Transverse colon (tissue), 4 donors: ENCODE measurements at regions not wholly inside any gene's neighbourhood (a gene's known extent, or its start where the extent isn't known, plus 50 kb on each side); places are given as distances from the start of the nearest gene placed in this dataset.

Source experiments
- CTCF ChIP-seq, 5 experiments: fragments of 200-600 bp in 3 of 5; fragments of 450-650 bp in 2 of 5; sonication (generic) in 3 of 5; IDR thresholded peaks; 1 replicate in 2 of 5; 2 replicates in 3 of 5; pipeline ENCODE4 v1.5.1; 2016 to 2017; ENCODE audit warnings: antibody characterized with exemption in 5 of 5, inconsistent platforms in 3 of 5, mild to moderate bottlenecking in 2 of 5, moderate library complexity in 1 of 5
- POLR2AphosphoS5 ChIP-seq, 3 donors: sonication (generic); formaldehyde crosslinking; IDR thresholded peaks; one replicate each; pipeline ENCODE4 v1.6.1; 2016; ENCODE audit warnings: antibody characterized with exemption in 3 of 3

- TF ChIP-seq POLR2AphosphoS5 (IDR thresholded peaks at IDR 0.05), result no peak
- no peak for TF ChIP-seq CTCF (IDR thresholded peaks at IDR 0.05)
Measured at GRCh38 chr6:20301256-20301655, 89.0 kb upstream of the MBOAT1 start.
